HG02678 (cell line): ENCODE measurements at regions not wholly inside any gene's neighbourhood (a gene's known extent, or its start where the extent isn't known, plus 50 kb on each side); places are given as distances from the start of the nearest gene placed in this dataset.
"Not testable (repeated sequence)": the region's sequence is repeated elsewhere in the genome, so short reads cannot be mapped to it uniquely, and the experiment has no call there.

Source experiments
- ATAC-seq: cut with Tn5 transposase; IDR thresholded peaks from one replicate; pipeline ENCODE4 v1.9.1; 2021; ENCODE audit warnings: mild to moderate bottlenecking, moderate library complexity; ENCODE audit not compliant: unreplicated experiment

GRCh38 chr7:82625377-82625776 is 181.8 kb upstream of the CACNA2D1 start:
- no peak for ATAC-seq

DNA sequence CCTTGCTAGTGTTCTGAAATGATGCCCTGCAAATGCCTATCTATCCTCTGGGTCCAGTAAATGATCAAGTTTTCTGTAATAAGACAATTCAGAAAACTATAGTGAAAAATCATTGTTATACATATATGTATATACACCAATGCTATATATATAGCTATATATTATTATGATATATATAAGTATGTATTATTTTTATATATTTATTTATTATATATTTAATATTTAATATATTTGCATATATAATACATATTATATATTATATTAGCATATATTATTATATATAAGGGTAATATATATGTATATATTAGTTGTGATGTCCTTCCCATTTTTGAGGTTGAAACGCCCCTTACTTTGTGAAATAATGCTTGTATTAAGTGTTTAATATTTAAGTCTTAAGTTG is 181.4 kb upstream of the CACNA2D1 start:
- ATAC-seq, result no peak

GRCh38 chr7:82624337-82624736 is 180.8 kb upstream of the CACNA2D1 start:
- ATAC-seq, result no peak

GRCh38 chr7:82623812-82624211 is 180.2 kb upstream of the CACNA2D1 start:
- ATAC-seq, result no peak

- no peak for ATAC-seq
Observed at GRCh38 chr7:82617156-82617555, 173.6 kb upstream of the CACNA2D1 start.

- no peak for ATAC-seq
Observed at GRCh38 chr7:82616059-82616728, 172.6 kb upstream of the CACNA2D1 start.

DNA sequence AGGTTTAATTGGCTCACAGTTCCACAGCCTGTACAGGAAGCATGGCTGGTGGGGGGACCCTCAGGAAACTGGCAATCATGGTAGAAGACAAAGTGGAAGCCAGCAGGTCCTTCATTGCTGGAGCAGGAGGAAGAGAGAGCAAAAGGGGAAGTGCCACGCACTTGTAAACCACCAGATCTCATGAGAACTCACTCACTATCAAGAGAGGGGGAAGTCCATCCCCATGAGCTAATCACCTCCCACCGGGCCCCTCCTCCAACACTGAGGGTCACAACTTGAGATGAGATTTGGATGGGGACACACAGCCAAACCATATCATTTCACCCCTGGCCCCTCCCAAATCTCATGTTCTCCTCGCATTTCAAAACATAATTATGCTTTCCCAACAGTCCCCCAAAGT is 171.9 kb upstream of the CACNA2D1 start:
- ATAC-seq, result peak; percentile 82

DNA sequence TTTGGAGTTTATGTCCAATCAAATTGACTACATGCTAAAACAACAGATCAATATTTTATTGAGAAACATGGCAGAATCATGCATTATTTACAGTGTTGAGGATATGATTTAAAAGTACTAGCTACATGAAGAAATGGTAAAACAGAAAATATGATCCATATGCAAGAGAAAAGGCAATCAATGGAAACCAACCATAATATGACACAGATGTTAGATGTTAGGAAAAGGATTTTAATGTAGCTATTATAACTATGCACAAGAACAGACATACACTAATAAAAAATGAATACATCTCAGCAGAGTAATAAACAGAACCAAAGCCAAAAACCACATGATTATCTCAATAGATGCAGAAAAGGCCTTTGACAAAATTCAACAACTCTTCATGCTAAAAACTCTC is 166.2 kb upstream of the CACNA2D1 start:
- no peak for ATAC-seq

GRCh38 chr7:82605247-82605864 is 161.8 kb upstream of the CACNA2D1 start:
- ATAC-seq, result no peak

- no peak for ATAC-seq
Observed at GRCh38 chr7:82602066-82602465, 158.5 kb upstream of the CACNA2D1 start.

DNA sequence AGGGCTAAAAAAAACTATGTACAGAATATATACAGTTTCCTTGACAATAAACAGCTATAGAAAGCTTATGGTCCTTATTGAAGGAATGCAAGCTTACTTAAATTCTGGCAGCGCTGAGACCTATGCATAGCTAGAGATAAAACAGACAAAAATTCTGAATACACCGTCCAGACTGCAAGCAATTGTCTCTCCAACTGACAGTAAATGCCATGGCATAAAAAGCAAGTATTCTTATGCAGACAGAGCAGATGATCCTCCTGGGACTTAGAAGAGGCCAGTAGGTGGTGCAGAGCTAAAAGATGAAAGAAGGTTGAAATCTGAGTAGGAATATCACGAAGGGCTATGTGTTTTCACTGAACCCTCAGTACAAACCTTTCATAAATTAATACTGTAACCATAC is 157.0 kb upstream of the CACNA2D1 start:
- ATAC-seq, result no peak

GRCh38 chr7:82599895-82600294 is 156.3 kb upstream of the CACNA2D1 start:
- ATAC-seq, result no peak

DNA sequence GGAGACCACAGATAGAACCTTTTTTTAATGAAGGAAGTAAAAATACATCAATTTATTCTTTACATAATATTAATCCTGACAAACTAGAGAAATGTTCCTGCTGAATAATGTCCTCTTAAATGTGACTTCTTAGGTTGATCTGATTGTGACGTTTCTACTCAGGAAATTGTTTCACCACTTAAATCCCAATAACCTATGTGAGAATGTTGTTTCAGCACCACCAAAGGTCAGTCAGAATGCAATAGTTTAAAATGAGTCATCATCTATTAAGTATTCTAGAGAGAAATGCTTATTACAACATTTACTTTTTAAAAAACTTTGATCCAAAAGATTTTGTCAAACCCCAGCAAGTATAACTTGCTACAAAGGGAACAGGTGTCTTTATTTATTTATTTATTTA is 155.4 kb upstream of the CACNA2D1 start:
- no peak for ATAC-seq

- not testable (repeated sequence) for ATAC-seq
Observed at GRCh38 chr7:82595795-82596194, 152.2 kb upstream of the CACNA2D1 start.

- no peak for ATAC-seq
Observed at GRCh38 chr7:82595176-82595575, 151.6 kb upstream of the CACNA2D1 start.

DNA sequence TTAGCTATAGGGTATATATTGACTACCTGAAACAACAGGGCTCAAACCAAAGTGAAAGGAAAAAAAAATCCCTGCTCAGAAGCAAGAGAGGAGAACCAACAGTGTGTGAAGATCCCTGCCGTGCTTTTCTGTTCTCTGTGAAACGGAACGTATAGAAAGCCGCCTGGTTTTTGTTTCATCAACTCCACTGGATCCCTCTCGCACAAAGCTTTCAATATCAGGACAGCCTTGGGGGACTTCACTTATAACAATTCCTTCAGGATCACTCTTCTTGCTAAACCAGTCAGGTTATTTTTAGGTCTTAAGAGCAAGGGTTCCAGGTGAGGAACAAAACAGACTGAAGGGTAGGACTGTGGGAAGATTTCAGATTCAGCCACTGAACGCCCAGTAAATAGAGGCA is 151.1 kb upstream of the CACNA2D1 start:
- ATAC-seq, result no peak

- ATAC-seq, result no peak
Observed at GRCh38 chr7:82593780-82594179, 150.2 kb upstream of the CACNA2D1 start.

DNA sequence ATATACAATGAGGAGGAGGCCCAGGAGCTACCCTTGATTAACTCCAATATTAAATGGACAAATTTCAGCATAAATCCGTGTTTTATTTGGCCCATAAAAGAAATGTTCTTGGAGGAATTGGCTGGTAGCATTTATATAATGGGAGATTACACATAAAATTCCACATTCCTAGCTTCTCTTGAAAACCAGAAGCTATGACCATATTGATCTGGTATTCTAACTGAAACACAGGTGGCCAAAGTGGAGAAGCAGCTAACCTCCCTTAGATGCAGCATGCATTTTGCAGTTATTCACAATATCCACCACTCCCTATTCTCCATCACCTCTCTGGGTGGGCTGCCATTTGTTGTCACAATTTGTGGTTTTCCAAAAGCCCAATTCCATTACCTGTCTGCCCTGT is 148.8 kb upstream of the CACNA2D1 start:
- ATAC-seq, result no peak

DNA sequence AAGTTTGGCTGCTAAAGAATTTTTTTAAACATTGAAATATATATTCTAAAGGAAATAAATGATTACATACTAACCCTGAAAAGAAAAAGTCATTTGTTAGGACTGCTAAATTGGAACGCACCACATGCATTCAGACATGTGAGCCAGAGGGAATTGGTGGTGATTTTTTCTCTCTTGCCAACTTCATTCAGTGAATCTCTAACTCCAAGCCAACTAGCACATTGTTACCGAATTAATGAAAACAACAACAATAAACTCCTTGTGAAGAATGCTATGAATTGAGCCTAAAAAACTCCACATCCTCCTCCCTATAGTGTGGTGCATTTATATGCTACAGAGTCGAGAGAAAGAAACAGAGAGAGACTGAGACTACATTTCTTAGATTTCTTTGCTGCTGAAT is 135.5 kb upstream of the CACNA2D1 start:
- ATAC-seq, result no peak

DNA sequence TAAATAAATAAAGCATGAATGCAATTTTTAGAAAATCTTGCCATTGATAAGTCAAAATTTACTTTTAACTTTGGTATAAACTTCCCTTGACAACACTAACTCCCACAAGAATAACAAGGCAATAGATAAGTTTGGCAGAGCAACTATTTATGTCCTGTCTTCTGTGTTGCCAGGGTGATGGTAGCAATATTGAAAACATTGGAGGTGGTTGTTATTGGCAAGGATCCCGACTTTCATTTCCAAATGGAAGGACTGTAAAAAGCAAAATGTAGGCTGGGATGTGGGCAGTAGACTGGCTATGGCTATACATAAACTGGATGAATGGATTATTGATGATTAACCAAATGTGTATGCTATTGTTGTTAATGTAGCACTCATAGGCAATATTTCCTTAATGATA is 134.9 kb upstream of the CACNA2D1 start:
- no peak for ATAC-seq

GRCh38 chr7:82572195-82572880 is 128.8 kb upstream of the CACNA2D1 start:
- peak; percentile 98 for ATAC-seq

GRCh38 chr7:82571047-82571446 is 127.5 kb upstream of the CACNA2D1 start:
- not testable (repeated sequence) for ATAC-seq
